ENCODE measurements at regions not wholly inside any gene's neighbourhood (a gene's known extent, or its start where the extent isn't known, plus 50 kb on each side); places are given as distances from the start of the nearest gene placed in this dataset.

DNA sequence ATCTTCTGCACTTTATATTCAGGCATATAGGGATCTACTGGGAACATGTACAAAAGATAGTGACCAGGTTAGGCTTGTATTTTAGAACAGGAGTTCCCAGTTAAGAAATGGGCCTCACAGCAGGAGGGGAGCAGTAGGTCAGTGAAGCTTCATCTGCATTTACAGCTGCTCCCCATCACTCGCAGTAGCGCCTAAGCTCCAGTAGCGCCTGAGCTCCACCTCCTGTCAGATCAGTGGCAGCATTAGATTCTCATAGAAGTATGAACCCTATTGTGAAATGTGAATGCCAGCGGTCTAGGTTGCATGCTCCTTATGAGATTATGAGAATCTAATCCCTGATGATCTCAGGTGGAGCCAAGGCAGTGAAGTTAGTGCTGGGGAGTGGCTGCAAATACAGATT is 224.4 kb upstream of the CYRIA start:
- no peak for DNase-seq (ENCODE audit: low spot score)

DNA sequence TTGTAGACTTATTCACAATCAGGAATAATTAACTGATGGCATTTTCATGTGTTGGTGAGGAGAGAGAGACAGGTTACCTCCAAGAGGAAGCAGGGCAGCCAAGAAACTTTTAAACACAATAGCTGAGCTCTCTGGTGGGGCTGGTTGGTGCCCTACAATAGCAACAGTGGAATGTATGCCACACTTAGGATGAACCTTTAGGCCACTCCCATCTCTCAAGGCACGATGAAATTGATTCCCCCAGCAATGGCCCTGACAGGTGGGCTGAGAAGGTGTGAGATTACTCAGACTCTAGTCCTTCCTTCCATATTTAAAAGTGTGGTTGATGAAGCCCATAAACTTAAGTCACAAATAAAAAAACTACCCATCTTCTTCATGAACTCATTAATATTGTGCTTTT is 219.4 kb upstream of the CYRIA start:
- DNase-seq (ENCODE audit: low spot score), result no peak

- DNase-seq (ENCODE audit: low spot score), result no peak
Observed at GRCh38 chr2:16882706-16883105, 217.1 kb upstream of the CYRIA start.

DNA sequence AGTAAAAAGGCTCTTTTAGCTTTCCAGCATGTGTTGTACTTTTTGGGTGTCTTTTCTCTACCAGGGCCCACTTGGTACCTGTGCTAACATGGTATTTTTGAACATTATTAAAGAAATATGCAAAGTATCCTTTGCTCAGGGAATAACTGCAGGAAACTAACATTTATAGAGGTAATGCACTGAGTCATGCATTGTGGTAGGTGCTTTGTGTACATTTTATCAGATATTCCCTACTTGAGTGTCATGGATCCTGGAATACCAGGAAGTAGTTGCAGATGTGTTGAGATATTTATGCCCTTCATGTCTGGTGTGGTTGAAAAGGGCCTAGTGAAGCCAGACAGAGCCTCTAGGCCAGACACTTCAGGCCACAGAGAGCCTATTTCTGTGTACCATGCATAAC is 215.5 kb upstream of the CYRIA start:
- DNase-seq (ENCODE audit: low spot score), result no peak

GRCh38 chr2:16871411-16871810 is 205.8 kb upstream of the CYRIA start:
- no peak for DNase-seq (ENCODE audit: low spot score)

DNA sequence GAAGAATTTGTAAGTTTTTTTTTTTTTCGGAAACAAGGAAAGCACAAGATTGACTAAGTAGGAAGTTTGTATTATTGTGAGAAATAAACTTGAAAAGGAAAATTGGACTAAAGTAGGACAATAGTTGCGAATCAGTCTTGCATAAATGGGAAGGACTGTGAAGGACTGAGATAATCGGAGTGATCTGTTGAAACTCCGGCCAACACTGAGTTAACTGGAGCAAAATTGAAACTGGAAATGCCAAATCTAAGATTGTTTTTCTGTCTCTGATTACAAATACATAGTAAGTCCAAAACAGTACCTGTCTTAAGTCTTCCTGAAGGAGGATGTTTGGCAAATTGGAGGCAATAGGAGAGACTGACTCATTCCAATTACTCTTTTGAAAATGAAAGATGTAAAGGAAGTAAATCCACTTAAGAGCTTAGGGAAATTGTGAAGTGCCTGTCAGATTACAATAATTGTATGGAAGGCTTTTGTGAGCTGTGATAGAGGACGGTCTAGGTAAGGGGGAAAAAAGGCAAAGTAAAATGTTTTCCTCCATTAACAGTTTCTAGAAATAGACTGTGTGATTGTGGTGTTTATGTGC is 204.9 kb upstream of the CYRIA start:
- DNase-seq (ENCODE audit: low spot score), result no peak

DNA sequence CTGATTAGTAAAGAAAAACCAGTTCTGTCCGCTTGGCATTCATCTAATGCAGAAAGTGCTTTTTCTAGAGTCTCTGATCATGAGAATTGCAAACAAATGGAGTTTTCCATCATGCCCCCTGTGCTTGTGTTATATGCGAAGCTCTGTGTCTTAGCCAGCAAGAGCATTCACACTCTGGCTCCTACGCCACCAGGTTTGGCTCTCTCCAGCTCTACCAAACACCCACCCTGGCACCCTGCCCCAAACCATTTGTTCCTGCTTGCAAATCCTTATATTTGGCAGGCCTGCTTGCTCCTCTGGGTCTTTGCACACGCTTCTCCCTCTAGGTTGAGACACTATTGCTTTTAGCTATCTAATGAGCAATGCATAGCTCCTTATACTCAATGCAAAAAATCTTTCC is 204.1 kb upstream of the CYRIA start:
- no peak for DNase-seq (ENCODE audit: low spot score)

DNA sequence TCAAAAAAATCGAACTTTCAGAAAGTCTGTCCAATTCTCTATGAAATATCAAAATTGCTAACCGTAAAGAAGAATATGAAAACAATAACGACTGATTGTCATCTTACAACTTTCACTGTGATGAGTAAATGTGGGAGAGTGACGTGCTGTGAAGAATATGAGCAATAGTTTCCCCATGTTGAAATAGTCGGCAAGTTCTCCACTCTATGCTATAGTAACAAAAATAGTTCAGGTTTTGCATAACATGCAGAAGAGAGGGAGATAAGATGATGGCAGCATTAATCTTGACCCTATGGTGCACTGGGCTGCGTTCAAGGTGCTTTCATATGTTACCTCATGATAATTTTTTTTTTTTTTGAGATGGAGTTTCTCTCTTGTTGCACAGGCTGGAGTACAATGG is 196.8 kb upstream of the CYRIA start:
- no peak for DNase-seq (ENCODE audit: low spot score)

- no peak for DNase-seq (ENCODE audit: low spot score)
Observed at GRCh38 chr2:16861530-16861929, 195.9 kb upstream of the CYRIA start.

DNA sequence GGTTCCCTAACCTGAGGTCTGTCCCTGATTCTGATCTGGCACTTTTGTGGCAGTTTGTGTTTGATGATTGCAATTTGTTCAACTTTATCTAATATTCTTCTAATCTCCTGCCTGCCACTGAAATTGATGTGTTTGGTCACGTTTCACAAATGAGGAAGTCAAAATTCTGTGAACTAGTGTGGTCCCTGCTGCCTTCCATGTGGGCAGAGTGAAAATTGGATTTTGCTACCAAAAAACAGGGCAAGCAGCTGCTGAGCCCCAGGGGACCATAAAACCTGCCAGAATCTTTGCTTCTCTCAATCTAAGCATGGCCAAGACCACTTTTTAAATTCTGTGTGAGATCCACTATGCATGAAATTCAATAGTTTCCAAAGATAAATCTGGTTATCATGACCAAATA is 195.5 kb upstream of the CYRIA start:
- no peak for DNase-seq (ENCODE audit: low spot score)

GRCh38 chr2:16860627-16861026 is 195.0 kb upstream of the CYRIA start:
- no peak for DNase-seq (ENCODE audit: low spot score)

GRCh38 chr2:16855183-16855582 is 189.5 kb upstream of the CYRIA start:
- DNase-seq (ENCODE audit: low spot score), result no peak

DNA sequence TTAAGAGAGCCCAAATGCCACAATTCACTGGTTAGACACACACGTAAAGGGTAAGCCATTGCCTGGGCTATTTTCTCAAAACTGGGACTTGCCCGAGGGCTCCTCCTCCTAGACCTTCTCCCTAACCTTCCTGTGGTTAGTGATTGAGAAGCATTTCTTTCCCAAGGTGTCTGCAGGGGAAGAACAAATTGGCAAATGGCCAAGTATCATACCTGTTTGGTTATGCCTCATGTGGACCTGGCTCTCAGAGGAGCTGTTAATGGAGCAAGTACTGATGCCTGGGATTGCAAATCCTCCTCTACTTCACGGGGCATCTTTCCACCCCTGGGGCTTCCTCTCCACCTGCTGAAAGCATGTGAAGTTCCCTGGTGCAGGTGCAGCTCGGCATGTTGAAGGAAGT is 187.5 kb upstream of the CYRIA start:
- DNase-seq (ENCODE audit: low spot score), result no peak

- no peak for DNase-seq (ENCODE audit: low spot score)
Observed at GRCh38 chr2:16852651-16853050, 187.0 kb upstream of the CYRIA start.

GRCh38 chr2:16851126-16851525 is 185.5 kb upstream of the CYRIA start:
- DNase-seq (ENCODE audit: low spot score), result no peak

DNA sequence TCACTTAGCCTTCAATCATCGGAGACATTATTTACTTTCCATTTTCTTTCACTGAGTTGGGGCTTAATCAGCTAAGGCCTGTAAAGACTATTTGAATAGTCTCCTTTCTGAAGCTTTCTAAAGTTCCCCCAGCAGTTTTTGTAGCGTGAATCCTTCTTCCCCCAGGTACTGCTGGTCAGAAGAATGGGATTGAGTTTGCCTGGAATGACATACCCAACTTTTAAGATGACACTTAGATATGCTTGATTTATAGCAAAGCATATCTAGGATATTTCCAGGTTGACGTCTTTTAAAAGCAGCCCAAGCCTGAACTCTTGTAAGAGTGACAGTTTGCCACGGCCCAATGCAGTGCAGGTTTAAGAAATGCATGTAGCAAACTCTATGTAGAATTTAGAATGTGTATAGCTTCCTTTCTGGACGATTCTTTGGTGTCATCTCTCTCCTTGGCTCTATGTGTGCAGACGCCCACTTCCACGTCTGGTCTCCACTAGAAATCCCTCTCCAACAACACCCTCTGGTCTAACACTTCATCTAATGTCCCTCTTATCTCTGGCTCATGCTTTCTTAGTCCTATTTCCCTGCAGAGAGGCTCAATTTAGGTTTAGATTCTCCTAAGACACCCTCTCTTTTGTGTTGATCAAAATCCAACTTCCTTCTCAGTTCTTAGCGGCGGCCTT is 175.0 kb upstream of the CYRIA start:
- no peak for DNase-seq (ENCODE audit: low spot score)

DNA sequence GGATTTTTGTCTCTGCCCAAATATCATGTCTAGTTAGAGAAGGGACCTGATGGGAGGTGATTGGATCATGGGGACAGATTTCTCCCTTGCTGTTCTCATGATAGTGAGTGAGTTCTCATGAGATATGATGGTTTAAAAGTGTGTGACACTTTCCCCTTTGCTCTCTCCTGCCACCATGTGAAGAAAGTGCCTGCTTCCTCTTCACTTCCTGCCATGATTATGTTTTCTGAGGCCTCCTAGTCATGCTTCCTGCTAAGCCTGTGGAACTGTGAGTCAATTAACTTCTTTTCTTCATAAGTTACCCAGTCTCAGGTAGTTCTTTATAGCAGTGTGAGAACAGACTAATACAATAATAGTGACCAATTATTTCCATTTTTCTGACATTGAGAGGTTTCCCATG is 167.3 kb upstream of the CYRIA start:
- DNase-seq (ENCODE audit: low spot score), result no peak

- DNase-seq (ENCODE audit: low spot score), result no peak
Observed at GRCh38 chr2:16828828-16829160, 163.2 kb upstream of the CYRIA start.

DNA sequence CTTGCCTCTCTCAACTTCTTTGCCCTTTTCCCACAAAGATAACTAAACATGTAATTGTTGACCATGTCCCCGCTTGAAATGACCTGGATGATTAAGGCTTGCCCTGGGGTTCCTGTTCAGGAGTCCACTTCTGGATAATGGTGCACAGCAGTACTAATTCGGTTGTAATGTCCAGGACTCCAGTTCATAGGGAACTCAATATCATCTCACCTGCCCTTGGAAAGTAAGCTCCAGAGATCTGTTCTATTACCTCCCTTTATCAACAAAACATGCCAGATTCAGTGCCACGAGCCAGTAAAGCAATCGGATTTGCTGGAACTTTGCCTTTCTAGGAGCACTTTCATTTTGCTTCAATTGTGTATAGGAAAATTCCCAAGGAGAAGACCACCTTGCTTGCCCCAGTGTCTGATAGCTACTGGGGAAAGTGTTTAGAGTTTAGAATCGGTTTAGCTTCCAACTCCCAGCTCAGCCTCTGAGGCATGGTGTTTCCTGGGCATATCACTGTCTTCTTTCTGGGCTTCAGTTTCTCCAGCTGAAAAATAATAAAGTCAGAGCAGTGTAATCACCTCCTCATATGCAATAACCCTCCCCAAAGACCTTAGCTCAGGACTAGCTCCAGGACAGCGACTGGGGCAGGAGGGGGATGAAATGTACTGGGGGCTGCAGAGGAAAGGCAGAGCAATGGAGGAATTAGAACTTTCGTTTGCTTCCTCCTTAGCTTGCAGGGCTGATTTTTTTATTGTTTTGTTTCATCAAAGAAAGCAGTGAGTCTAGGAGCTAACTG is 162.6 kb upstream of the CYRIA start:
- no peak for DNase-seq (ENCODE audit: low spot score)

DNA sequence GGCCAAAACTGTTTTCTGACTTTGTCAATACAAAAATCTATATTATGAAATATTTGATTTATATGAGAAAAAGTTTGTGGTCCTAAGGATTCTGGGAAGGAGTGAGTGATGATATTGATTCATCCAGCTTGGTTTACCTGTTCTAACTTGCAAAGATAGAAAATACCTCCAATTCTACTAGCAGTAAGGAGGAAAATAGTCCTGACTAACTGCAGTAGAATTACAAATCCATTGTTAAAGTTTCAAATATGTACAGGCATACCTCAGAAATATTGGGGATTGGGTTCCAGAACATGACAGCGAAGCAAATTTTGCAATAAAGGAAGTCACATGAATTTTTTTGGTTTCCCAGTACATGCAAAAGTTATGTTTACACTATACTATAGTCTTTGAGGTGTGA is 158.8 kb upstream of the CYRIA start:
- DNase-seq (ENCODE audit: low spot score), result no peak

- DNase-seq (ENCODE audit: low spot score), result no peak
Observed at GRCh38 chr2:16821692-16822091, 156.1 kb upstream of the CYRIA start.

DNA sequence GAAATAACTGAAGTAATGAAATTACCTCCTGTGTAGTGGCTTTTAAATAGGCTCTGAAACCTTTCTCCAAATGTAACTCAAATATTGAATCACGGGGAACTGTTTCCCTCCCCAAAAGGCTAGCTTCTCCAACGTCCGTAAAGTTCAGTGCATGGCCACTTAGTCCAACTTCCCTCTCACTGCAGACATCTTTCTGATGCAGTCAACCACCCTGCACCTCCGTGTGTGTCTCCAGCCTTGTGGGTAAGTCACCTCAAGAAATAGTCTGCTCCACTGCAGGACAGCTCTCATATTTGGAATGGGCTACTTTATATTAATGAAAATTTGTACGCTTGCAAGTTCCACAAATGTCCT is 152.5 kb upstream of the CYRIA start:
- DNase-seq (ENCODE audit: low spot score), result no peak

GRCh38 chr2:16817305-16818202 is 151.9 kb upstream of the CYRIA start:
- no peak for DNase-seq (ENCODE audit: low spot score)

Measured in COLO829 (cell line).